KMS-11 (cell line): ENCODE measurements at regions not wholly inside any gene's neighbourhood (a gene's known extent, or its start where the extent isn't known, plus 50 kb on each side); places are given as distances from the start of the nearest gene placed in this dataset.

Experiments
- H2AFZ ChIP-seq: fragments of 200-600 bp; sonication (generic); 2 replicates; pipeline ENCODE4 v1.6.1; 2016; ENCODE audit warnings: antibody characterized with exemption, mixed run types, low read depth
- H3K27ac ChIP-seq: fragments of 200-600 bp; sonication (generic); 2 replicates; pipeline ENCODE4 v1.6.1; 2016; ENCODE audit warnings: mild to moderate bottlenecking, mixed run types
- H3K27me3 ChIP-seq: fragments of 200-600 bp; sonication (generic); 2 replicates; pipeline ENCODE4 v1.6.1; 2017; ENCODE audit warnings: mild to moderate bottlenecking, low read depth, mixed run types, moderate library complexity; ENCODE audit not compliant: insufficient read depth
- H3K36me3 ChIP-seq: fragments of 200-600 bp; sonication (generic); 2 replicates; pipeline ENCODE4 v1.6.1; 2017; ENCODE audit warnings: mild to moderate bottlenecking, mixed run types; ENCODE audit not compliant: insufficient read depth
- H3K4me1 ChIP-seq: fragments of 200-600 bp; sonication (generic); 2 replicates; pipeline ENCODE4 v1.6.1; 2016; ENCODE audit warnings: mild to moderate bottlenecking, low read depth, mixed run types; ENCODE audit not compliant: poor library complexity, severe bottlenecking
- H3K4me2 ChIP-seq: fragments of 200-600 bp; sonication (generic); 2 replicates; pipeline ENCODE4 v1.7.0; 2016; ENCODE audit warnings: mild to moderate bottlenecking, mixed run types
- H3K4me3 ChIP-seq: fragments of 200-600 bp; sonication (generic); IDR thresholded peaks from 2 replicates; pipeline ENCODE4 v1.6.1; 2017; ENCODE audit warnings: low read depth, low read length, mixed read lengths; ENCODE audit not compliant: insufficient read depth
- H3K79me2 ChIP-seq: fragments of 200-600 bp; sonication (generic); 2 replicates; pipeline ENCODE4 v1.6.1; 2016; ENCODE audit warnings: low read depth, mixed run types; ENCODE audit not compliant: insufficient read depth
- H3K9ac ChIP-seq: fragments of 200-600 bp; sonication (generic); 2 replicates; pipeline ENCODE4 v1.6.1; 2016; ENCODE audit warnings: mild to moderate bottlenecking, mixed run types
- H4K20me1 ChIP-seq: fragments of 200-600 bp; sonication (generic); 2 replicates; pipeline ENCODE4 v1.6.1; 2016; ENCODE audit warnings: mild to moderate bottlenecking, mixed run types; ENCODE audit not compliant: insufficient read depth
- CTCF ChIP-seq: fragments of 200-600 bp; sonication (generic); conservative IDR thresholded peaks from 2 replicates; pipeline ENCODE4 v1.6.1; 2017; ENCODE audit warnings: low read depth, mild to moderate bottlenecking, antibody characterized with exemption, low read length, moderate library complexity, mixed read lengths

DNA sequence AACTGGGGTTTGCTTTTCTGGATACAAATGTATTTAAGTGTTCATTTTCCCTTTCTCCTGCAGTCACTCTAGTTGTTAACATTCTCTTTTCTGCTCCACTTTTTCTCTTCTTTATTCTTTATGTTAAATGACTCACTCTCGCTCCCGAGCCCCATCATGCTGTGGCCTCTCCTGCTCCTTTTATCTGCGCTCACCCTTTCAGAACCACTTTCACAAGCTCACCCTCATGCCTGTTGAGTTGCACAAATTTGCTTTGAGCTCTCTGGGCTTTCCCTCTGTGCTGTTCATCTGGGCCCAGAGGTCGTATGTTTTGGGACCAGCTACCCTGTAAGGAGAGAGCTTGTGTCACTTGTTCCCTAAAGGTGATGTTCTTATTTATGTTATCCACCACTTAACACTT lies 98.1 kb upstream of the ASCC3 start:
- no peak overlapping the region for H2AFZ ChIP-seq
- H3K4me3 ChIP-seq, result no peak overlapping the region
- no peak overlapping the region for H3K4me2 ChIP-seq
- H3K27ac ChIP-seq, result no peak overlapping the region
- H3K36me3 ChIP-seq, result no peaks in the 10 kb centered on the region
- H3K9ac ChIP-seq, result no peak overlapping the region
- no peaks in the 10 kb centered on the region for H3K79me2 ChIP-seq
- no peaks in the 10 kb centered on the region for H3K27me3 ChIP-seq
- no peaks in the 10 kb centered on the region for H3K4me1 ChIP-seq
- TF ChIP-seq CTCF, result no peak
- H4K20me1 ChIP-seq, result no peaks in the 10 kb centered on the region

- no peak overlapping the region for H3K27ac ChIP-seq
- H3K9ac ChIP-seq, result no peak overlapping the region
- H3K4me1 ChIP-seq, result no peaks in the 10 kb centered on the region
- TF ChIP-seq CTCF, result no peak
- H3K4me2 ChIP-seq, result no peak overlapping the region
- no peaks in the 10 kb centered on the region for H4K20me1 ChIP-seq
- no peaks in the 10 kb centered on the region for H3K79me2 ChIP-seq
- no peak overlapping the region for H2AFZ ChIP-seq
- no peak overlapping the region for H3K4me3 ChIP-seq
- H3K27me3 ChIP-seq, result no peaks in the 10 kb centered on the region
- H3K36me3 ChIP-seq, result no peaks in the 10 kb centered on the region
Observed at GRCh38 chr6:100980949-100981348, 99.8 kb upstream of the ASCC3 start.

- Histone ChIP-seq H3K27me3 (no peaks in the 10 kb centered on the region), H3K9ac (no peak overlapping the region), H3K4me1 (no peaks in the 10 kb centered on the region), H2AFZ (no peak overlapping the region), H3K4me3 (no peak overlapping the region), H3K27ac (no peak overlapping the region), H3K79me2 (no peaks in the 10 kb centered on the region), H4K20me1 (no peaks in the 10 kb centered on the region), H3K36me3 (no peaks in the 10 kb centered on the region), H3K4me2 (no peak overlapping the region)
- no peak for TF ChIP-seq CTCF
Observed at GRCh38 chr6:100986921-100987320, 105.8 kb upstream of the ASCC3 start.

DNA sequence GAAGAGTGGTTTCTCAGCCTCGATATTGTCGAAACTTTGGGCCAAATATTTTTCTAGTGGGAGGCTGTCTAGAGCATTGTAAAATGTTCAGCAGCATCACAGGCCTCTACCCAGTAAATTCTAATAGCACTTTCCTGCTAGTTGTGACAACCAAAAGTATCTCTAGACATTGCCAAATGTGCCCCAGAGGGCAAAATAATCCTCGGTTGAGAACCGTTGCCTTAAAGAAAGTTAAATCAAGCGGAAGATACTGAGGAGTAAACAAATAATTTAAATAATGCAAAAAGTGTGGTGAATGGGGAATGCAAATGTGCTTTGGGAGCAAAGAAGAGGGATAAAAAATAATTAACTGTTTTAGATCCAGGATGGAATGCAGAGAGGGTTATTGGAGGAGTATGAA lies 106.4 kb upstream of the ASCC3 start:
- Histone ChIP-seq H3K4me1 (no peaks in the 10 kb centered on the region), H3K79me2 (no peaks in the 10 kb centered on the region), H3K36me3 (no peaks in the 10 kb centered on the region), H3K4me2 (no peak overlapping the region), H3K4me3 (no peak overlapping the region), H2AFZ (no peak overlapping the region), H3K27ac (no peak overlapping the region), H3K9ac (no peak overlapping the region), H3K27me3 (no peaks in the 10 kb centered on the region), H4K20me1 (no peaks in the 10 kb centered on the region)
- TF ChIP-seq CTCF, result no peak
